HCT116 (cell line): ENCODE measurements at regions not wholly inside any gene's neighbourhood (a gene's known extent, or its start where the extent isn't known, plus 50 kb on each side); places are given as distances from the start of the nearest gene placed in this dataset.

Source experiments
- ATAC-seq: fragments of 200-7000 bp; cut with Tn5 transposase; 2 replicates; pipeline ENCODE4 v1.9.1; 2020; ENCODE audit warnings: mild to moderate bottlenecking, moderate library complexity
- BruUV-seq: library from RNA; stranded (reverse); fragments of 400-500 nt; replicated peaks from 2 replicates; lab custom pipeline; 2021; lab: Mats Ljungman, UMichigan
- CTCF ChIA-PET: fragments of 300-600 bp; sonication (Branson Sonifier 250); formaldehyde crosslinking; loops from one replicate; lab custom pipeline; 2021; ENCODE audit warnings: antibody characterized with exemption; lab: Charles Lee
- POLR2A ChIA-PET: fragments of 300-600, 350-600 bp; sonication (Branson Sonifier 250); formaldehyde crosslinking; loops from one replicate; lab custom pipeline; 2021; ENCODE audit warnings: antibody characterized with exemption; lab: Charles Lee
- RAD21 ChIA-PET, 2 experiments: fragments of 300-600 bp; sonication (Branson Sonifier 250); formaldehyde crosslinking; loops; one replicate each; lab custom pipeline; 2023; ENCODE audit warnings: low total read pairs in 2 of 2; ENCODE audit not compliant: uncharacterized antibody in 2 of 2, unreplicated experiment in 2 of 2, low non-redundant PET in 1 of 2; lab: Charles Lee
- DNase-seq: peaks from one replicate; pipeline ENCODE4 v3.0.0-alpha.2; 2010; ENCODE audit warnings: low read depth, low spot score
- H2AFZ ChIP-seq: fragments of 200-600 bp; shearing (Covaris generic), sonication (generic); 2 replicates; pipeline ENCODE4 v1.6.1; 2017; ENCODE audit warnings: low read depth, mixed run types, mixed read lengths, antibody characterized with exemption, low read length; ENCODE audit not compliant: poor library complexity, severe bottlenecking
- H3K27ac ChIP-seq: 2 replicates; pipeline ENCODE4 v1.5.1; 2012; ENCODE audit warnings: low read depth, low read length
- H3K27me3 ChIP-seq: fragments of 200-600 bp; sonication (generic); 2 replicates; pipeline ENCODE4 v1.6.1; 2016; ENCODE audit warnings: mixed run types, low read length, mixed read lengths; ENCODE audit not compliant: insufficient read depth
- H3K36me3 ChIP-seq, 2 experiments: fragments of 200-500 bp in 1 of 2; fragments of 200-600 bp in 1 of 2; sonication (Bioruptor generic) in 1 of 2; sonication (generic) in 1 of 2; 2 replicates each; pipeline versions ENCODE4 v1.5.1 to v1.6.1; 2014 to 2016; ENCODE audit warnings: low read length in 2 of 2, inconsistent platforms in 1 of 2, mixed read lengths in 1 of 2, mixed run types in 1 of 2; ENCODE audit not compliant: insufficient read depth in 2 of 2, control insufficient read depth in 1 of 2
- H3K4me1 ChIP-seq, 2 experiments: fragments of 200-600 bp in 1 of 2; sonication (generic) in 1 of 2; 2 replicates each; pipeline versions ENCODE4 v1.5.1 to v1.6.1; 2012 to 2017; ENCODE audit warnings: low read length in 2 of 2, inconsistent platforms in 1 of 2, mild to moderate bottlenecking in 1 of 2, mixed read lengths in 1 of 2, mixed run types in 1 of 2, moderate library complexity in 1 of 2; ENCODE audit not compliant: insufficient read depth in 2 of 2, control insufficient read depth in 1 of 2
- H3K4me2 ChIP-seq: fragments of 200-600 bp; sonication (generic); 2 replicates; pipeline ENCODE4 v1.6.1; 2017; ENCODE audit warnings: mixed run types, low read length, mixed read lengths
- H3K4me3 ChIP-seq, 2 experiments: fragments of 200-600 bp in 1 of 2; sonication (generic) in 1 of 2; replicated peaks in 1 of 2; 2 replicates each; pipeline ENCODE4 v1.5.1; 2011 to 2016; ENCODE audit warnings: low read length in 2 of 2, control low read depth in 1 of 2, low read depth in 1 of 2, mild to moderate bottlenecking in 1 of 2, mixed read lengths in 1 of 2, mixed run types in 1 of 2
- H3K79me2 ChIP-seq: fragments of 200-600 bp; sonication (generic); 2 replicates; pipeline ENCODE4 v1.6.1; 2017; ENCODE audit warnings: mild to moderate bottlenecking, mixed run types, low read length, moderate library complexity, mixed read lengths; ENCODE audit not compliant: insufficient read depth
- H3K9ac ChIP-seq: fragments of 200-600 bp; sonication (generic); 2 replicates; pipeline ENCODE4 v1.6.1; 2016; ENCODE audit warnings: low read length, mixed read lengths
- H3K9me2 ChIP-seq: fragments of 200-600 bp; sonication (generic), shearing (Covaris generic); 2 replicates; pipeline ENCODE4 v1.6.1; 2017; ENCODE audit warnings: mixed run types, mild to moderate bottlenecking, moderate library complexity; ENCODE audit not compliant: insufficient read depth
- H3K9me3 ChIP-seq, 2 experiments: fragments of 200-500 bp in 1 of 2; fragments of 200-600 bp in 1 of 2; sonication (Bioruptor generic) in 1 of 2; sonication (generic) in 1 of 2; 2 replicates each; pipeline ENCODE4 v1.6.1; 2014 to 2017; ENCODE audit warnings: low read length in 2 of 2, mixed read lengths in 2 of 2, inconsistent platforms in 1 of 2, low read depth in 1 of 2, mild to moderate bottlenecking in 1 of 2, mixed run types in 1 of 2, moderate library complexity in 1 of 2; ENCODE audit not compliant: control insufficient read depth in 1 of 2, insufficient read depth in 1 of 2
- H4K20me1 ChIP-seq: fragments of 200-600 bp; sonication (generic), shearing (Covaris generic); 2 replicates; pipeline ENCODE4 v1.6.1; 2017; ENCODE audit warnings: mixed run types, mild to moderate bottlenecking, moderate library complexity; ENCODE audit not compliant: insufficient read depth
- CBX3 ChIP-seq: IDR thresholded peaks from 2 replicates; pipeline ENCODE4 v1.6.1; 2012; ENCODE audit warnings: low read depth
- EGR1 ChIP-seq: IDR thresholded peaks from 2 replicates; pipeline ENCODE4 v1.6.1; 2012; ENCODE audit warnings: low read depth
- ELF1 ChIP-seq: IDR thresholded peaks from 2 replicates; pipeline ENCODE4 v1.6.1; 2012; ENCODE audit warnings: low read depth, borderline replicate concordance
- EZH2 ChIP-seq: fragments of 200-600 bp; sonication (generic); IDR thresholded peaks from 2 replicates; pipeline ENCODE4 v1.6.1; 2017; ENCODE audit warnings: antibody characterized with exemption, mixed run types
- JUND ChIP-seq: IDR thresholded peaks from 2 replicates; pipeline ENCODE4 v1.6.1; 2012
- MAX ChIP-seq: IDR thresholded peaks from 2 replicates; pipeline ENCODE4 v1.6.1; 2012
- REST ChIP-seq: IDR thresholded peaks from 2 replicates; pipeline ENCODE4 v1.6.1; 2012; ENCODE audit warnings: low read depth
- SIN3A ChIP-seq: IDR thresholded peaks from 2 replicates; pipeline ENCODE4 v1.6.1; 2012; ENCODE audit warnings: low read depth
- TCF7L2 ChIP-seq: IDR thresholded peaks from 2 replicates; pipeline ENCODE4 v1.7.0; 2011; ENCODE audit warnings: borderline replicate concordance, inconsistent platforms; ENCODE audit not compliant: insufficient read depth, insufficient read length; ENCODE audit errors: extremely low read depth
- YY1 ChIP-seq: IDR thresholded peaks from 2 replicates; pipeline ENCODE4 v1.6.1; 2011; ENCODE audit warnings: low read length, low read depth, moderate library complexity, mild to moderate bottlenecking; ENCODE audit not compliant: insufficient replicate concordance; ENCODE audit errors: extremely low read depth
- ZNF274 ChIP-seq: fragments of 200-500 bp; sonication (Bioruptor generic); IDR thresholded peaks from 2 replicates; pipeline ENCODE4 v1.6.1; 2014; ENCODE audit warnings: mild to moderate bottlenecking, low read depth, low read length, inconsistent platforms
- intact Hi-C: fragments of 100-400 bp; cut with micrococcal nuclease; formaldehyde crosslinking; loops from 2 replicates; pipeline ENCODE4 v1.10.0; 2022
- TF ChIP-seq, protein P1 (sequence below): IDR thresholded peaks from 2 replicates; pipeline ENCODE4 v1.6.1; 2011; ENCODE audit warnings: mild to moderate bottlenecking, low read length, moderate library complexity; ENCODE audit not compliant: insufficient replicate concordance; ENCODE audit errors: extremely low read depth
- TF ChIP-seq, protein P2 (sequence below): IDR thresholded peaks from 2 replicates; pipeline ENCODE4 v1.6.1; 2012

DNA sequence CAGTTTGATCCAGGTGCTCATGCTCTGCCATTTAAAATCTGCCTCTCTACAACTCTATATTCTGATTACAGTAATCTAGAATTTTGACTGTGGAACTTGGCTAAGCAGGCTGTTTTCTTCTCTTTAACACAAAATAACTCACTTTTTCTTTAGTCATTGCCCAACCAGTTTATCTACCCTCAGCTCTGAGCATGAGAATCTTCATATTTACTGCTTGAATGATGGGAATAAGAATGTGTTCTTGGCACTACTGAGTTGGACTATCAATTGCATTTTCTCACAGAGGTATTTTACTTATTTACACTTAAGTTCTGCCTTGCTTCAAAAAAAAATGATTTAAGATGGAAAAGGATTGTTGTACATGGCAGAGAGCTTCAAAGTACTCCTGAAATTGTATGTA lies 301.1 kb downstream of the CCDC85A start:
- Histone ChIP-seq H3K4me1 (no peaks in the 10 kb centered on the region), H3K4me2 (no peak overlapping the region)
- CTCF ChIA-PET = no interaction called here
- BruUV-seq = no TSS peak
- TF ChIP-seq EZH2 = no peak
- TF ChIP-seq, protein P1, sequence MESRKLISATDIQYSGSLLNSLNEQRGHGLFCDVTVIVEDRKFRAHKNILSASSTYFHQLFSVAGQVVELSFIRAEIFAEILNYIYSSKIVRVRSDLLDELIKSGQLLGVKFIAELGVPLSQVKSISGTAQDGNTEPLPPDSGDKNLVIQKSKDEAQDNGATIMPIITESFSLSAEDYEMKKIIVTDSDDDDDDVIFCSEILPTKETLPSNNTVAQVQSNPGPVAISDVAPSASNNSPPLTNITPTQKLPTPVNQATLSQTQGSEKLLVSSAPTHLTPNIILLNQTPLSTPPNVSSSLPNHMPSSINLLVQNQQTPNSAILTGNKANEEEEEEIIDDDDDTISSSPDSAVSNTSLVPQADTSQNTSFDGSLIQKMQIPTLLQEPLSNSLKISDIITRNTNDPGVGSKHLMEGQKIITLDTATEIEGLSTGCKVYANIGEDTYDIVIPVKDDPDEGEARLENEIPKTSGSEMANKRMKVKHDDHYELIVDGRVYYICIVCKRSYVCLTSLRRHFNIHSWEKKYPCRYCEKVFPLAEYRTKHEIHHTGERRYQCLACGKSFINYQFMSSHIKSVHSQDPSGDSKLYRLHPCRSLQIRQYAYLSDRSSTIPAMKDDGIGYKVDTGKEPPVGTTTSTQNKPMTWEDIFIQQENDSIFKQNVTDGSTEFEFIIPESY = no peak
- no peak for TF ChIP-seq ELF1
- no peak for TF ChIP-seq YY1
- TF ChIP-seq TCF7L2 = no peak
- no peak for TF ChIP-seq CBX3
- no peak for TF ChIP-seq SIN3A
- TF ChIP-seq REST = no peak
- no peak for TF ChIP-seq MAX
- TF ChIP-seq, protein P2, sequence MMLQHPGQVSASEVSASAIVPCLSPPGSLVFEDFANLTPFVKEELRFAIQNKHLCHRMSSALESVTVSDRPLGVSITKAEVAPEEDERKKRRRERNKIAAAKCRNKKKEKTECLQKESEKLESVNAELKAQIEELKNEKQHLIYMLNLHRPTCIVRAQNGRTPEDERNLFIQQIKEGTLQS = no peak
- no peak for TF ChIP-seq ZNF274
- TF ChIP-seq EGR1 = no peak
- TF ChIP-seq JUND = no peak
- TF ChIP-seq, all 23 proteins: peak for 0
- DNase-seq = no peak
- H3K4me3 ChIP-seq = no peak overlapping the region
- no peaks in the 10 kb centered on the region for H3K79me2 ChIP-seq
- no peaks in the 10 kb centered on the region for H3K9me3 ChIP-seq
- H3K9ac ChIP-seq = no peak overlapping the region
- POLR2A ChIA-PET = no interaction called here
- H3K27ac ChIP-seq = no peak overlapping the region
- intact Hi-C loops = no loop called here
- H3K27me3 ChIP-seq = no peaks in the 10 kb centered on the region
- no peak for ATAC-seq
- no peaks in the 10 kb centered on the region for H3K9me2 ChIP-seq
- no peak overlapping the region for H2AFZ ChIP-seq
- no peaks in the 10 kb centered on the region for H4K20me1 ChIP-seq
- RAD21 ChIA-PET = no interaction called here
- H3K36me3 ChIP-seq = no peaks in the 10 kb centered on the region
